GM19467 (cell line): ENCODE measurements at regions not wholly inside any gene's neighbourhood (a gene's known extent, or its start where the extent isn't known, plus 50 kb on each side); places are given as distances from the start of the nearest gene placed in this dataset.

Experiments
- ATAC-seq: cut with Tn5 transposase; IDR thresholded peaks from one replicate; pipeline ENCODE4 v1.9.1; 2021; ENCODE audit warnings: mild to moderate bottlenecking, moderate library complexity; ENCODE audit not compliant: unreplicated experiment

- ATAC-seq = no peak
Measured at GRCh38 chr3:161989012-161989411, 492.4 kb downstream of the OTOL1 start.

GRCh38 chr3:161990036-161990435 lies 493.4 kb downstream of the OTOL1 start:
- no peak for ATAC-seq

- no peak for ATAC-seq
Measured at GRCh38 chr3:161991901-161992540, 495.4 kb downstream of the OTOL1 start.

- ATAC-seq = no peak
Measured at GRCh38 chr3:161999846-162000245, 503.2 kb downstream of the OTOL1 start.

GRCh38 chr3:162007722-162008121 lies 511.1 kb downstream of the OTOL1 start:
- ATAC-seq = no peak

GRCh38 chr3:162012633-162013032 lies 516.0 kb downstream of the OTOL1 start:
- ATAC-seq = no peak

GRCh38 chr3:162014284-162014683 lies 517.7 kb downstream of the OTOL1 start:
- no peak for ATAC-seq

- no peak for ATAC-seq
Measured at GRCh38 chr3:162015856-162016255, 519.2 kb downstream of the OTOL1 start.

GRCh38 chr3:162019817-162020216 lies 523.2 kb downstream of the OTOL1 start:
- no peak for ATAC-seq

- no peak for ATAC-seq
Measured at GRCh38 chr3:162021206-162021605, 524.6 kb downstream of the OTOL1 start.

- no peak for ATAC-seq
Measured at GRCh38 chr3:162022911-162023310, 526.3 kb downstream of the OTOL1 start.

- no peak for ATAC-seq
Measured at GRCh38 chr3:162029736-162030135, 533.1 kb downstream of the OTOL1 start.

- ATAC-seq = no peak
Measured at GRCh38 chr3:162034368-162034767, 537.8 kb downstream of the OTOL1 start.

GRCh38 chr3:162041622-162042021 lies 545.0 kb downstream of the OTOL1 start:
- no peak for ATAC-seq

GRCh38 chr3:162052636-162053035 lies 556.0 kb downstream of the OTOL1 start:
- ATAC-seq = no peak

- no peak for ATAC-seq
Measured at GRCh38 chr3:162072656-162073164, 576.1 kb downstream of the OTOL1 start.

GRCh38 chr3:162073422-162073975 lies 576.9 kb downstream of the OTOL1 start:
- ATAC-seq = no peak

- ATAC-seq = no peak
Measured at GRCh38 chr3:162077108-162077507, 580.5 kb downstream of the OTOL1 start.

GRCh38 chr3:162082516-162082915 lies 585.9 kb downstream of the OTOL1 start:
- ATAC-seq = no peak

- ATAC-seq = no peak
Measured at GRCh38 chr3:162087361-162087760, 590.8 kb downstream of the OTOL1 start.

- no peak for ATAC-seq
Measured at GRCh38 chr3:162092751-162093150, 596.1 kb downstream of the OTOL1 start.

- no peak for ATAC-seq
Measured at GRCh38 chr3:162094301-162094700, 597.7 kb downstream of the OTOL1 start.

- no peak for ATAC-seq
Measured at GRCh38 chr3:162096874-162097273, 600.3 kb downstream of the OTOL1 start.
